PC-9 (cell line): ENCODE measurements at regions not wholly inside any gene's neighbourhood (a gene's known extent, or its start where the extent isn't known, plus 50 kb on each side); places are given as distances from the start of the nearest gene placed in this dataset.

ENCODE experiments used
- CTCF ChIP-seq: fragments of 200-600 bp; sonication (generic); conservative IDR thresholded peaks from 2 replicates; pipeline ENCODE4 v1.6.1; 2017; ENCODE audit warnings: mixed run types, antibody characterized with exemption, mild to moderate bottlenecking, moderate library complexity
- EZH2 ChIP-seq: fragments of 200-600 bp; sonication (generic); IDR thresholded peaks from 2 replicates; pipeline ENCODE4 v1.8.0; 2017; ENCODE audit warnings: antibody characterized with exemption, low read depth

GRCh38 chr16:51072591-51072990 is 78.5 kb downstream of the SALL1 start:
- no peak for TF ChIP-seq CTCF
- no peak for TF ChIP-seq EZH2
